Stimulated activated naive CD8-positive, alpha-beta T cell treated with anti-CD3 and anti-CD28 coated beads, Interleukin-15, Interleukin-2, amounts not matched to agents 100 U/mL and 50 U/mL, for 24 hours (primary cell): ENCODE measurements at regions not wholly inside any gene's neighbourhood (a gene's known extent, or its start where the extent isn't known, plus 50 kb on each side); places are given as distances from the start of the nearest gene placed in this dataset.

ENCODE experiments used
- ATAC-seq: fragments of 150-1000 bp; cut with Tn5 transposase; one replicate; pipeline ENCODE4 v1.10.0; 2021
- DNase-seq: peaks from one replicate; pipeline ENCODE4 v3.0.0; 2021

GRCh38 chr4:22949161-22949855 lies 256.6 kb downstream of the GBA3 start:
- DNase-seq = no peak

DNA sequence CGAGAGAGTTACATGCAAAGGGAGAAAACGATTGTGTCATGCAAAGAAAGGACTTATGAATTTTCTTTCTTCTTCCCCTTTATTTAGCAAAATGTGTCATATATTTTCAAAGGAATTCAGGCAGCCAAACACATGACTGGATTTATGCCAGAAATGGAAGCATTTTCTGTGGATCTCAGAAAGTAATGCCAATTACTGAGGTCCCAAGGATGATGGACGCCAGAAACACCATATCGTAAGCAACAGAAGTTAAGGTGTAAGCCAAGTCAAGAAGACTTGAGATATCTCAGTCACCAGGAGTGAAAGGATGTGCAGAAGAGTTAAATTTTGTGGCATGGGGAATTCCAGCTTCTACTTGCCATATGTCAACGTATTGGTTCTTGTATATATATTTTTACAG lies 255.1 kb downstream of the GBA3 start:
- no peak for DNase-seq
- no peak for ATAC-seq

More at GRCh38 chr4:22949161-22949855, 256.6 kb downstream of the GBA3 start:
- ATAC-seq = no peak

DNA sequence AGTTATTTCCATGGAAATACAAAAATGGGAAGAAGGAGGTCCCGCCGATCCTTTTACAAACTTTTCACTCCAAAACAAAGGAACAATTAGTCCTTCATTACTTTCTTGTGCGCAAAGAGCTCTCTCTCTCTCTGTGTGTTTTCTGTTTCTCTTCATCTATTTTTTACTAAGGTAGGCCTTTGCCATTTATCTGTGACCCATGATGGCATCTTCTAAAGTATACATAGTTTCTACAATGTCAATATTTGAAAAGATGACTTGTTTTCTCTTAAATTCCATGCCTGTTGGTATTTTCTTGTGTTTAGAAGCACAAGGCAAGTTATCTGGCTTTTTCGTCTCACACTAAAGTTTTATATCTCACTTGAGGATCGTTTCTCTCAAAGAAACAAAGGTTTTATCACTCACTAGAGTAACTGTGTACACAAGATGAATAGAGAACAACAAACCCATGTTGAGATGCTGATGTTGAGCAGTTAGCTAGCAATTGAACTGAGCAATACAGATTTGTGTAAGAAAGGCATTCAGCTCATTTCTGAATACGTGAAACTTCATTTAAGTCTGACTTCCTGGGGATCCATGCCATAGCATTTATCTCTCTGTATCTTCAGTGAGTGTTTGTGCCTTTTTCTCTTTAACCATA lies 250.3 kb downstream of the GBA3 start:
- no peak for ATAC-seq

DNA sequence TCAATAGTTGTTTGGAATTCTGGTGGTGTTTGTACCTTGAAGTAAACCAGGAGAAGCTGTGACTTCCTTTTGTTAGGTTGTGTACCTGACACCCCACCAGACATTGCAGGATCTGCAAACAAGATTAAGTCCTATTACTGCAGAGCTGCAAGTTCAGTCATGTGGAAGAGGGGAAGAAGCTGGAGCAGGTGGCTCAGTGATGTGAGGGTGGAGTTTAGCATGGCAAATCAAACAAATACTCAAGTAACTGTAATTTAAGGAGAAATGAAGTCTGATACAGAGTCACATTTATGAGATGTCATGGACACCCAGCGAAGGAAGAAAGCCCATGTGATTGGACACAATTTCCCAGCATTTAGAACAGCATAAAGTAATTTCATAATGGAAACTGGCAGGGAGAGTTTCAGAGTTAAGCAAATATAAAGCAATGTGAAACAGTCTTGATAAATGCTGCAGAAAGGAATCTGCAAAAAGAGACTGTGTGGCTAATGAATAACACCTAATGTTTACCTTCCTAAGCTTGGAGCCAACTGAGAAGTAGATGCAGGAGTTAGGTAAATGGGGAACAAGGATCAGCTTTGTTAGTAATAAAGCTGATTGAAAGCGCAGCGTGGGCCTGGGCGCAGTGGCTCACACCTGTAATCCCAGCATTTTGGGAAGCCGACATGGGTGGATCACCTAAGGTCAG lies 249.1 kb downstream of the GBA3 start:
- no peak for ATAC-seq
- DNase-seq = no peak

More for the DNA sequence above, 250.3 kb downstream of the GBA3 start:
- no peak for DNase-seq

- ATAC-seq (no peak), DNase-seq (no peak)
Observed at GRCh38 chr4:22932326-22932725, 239.6 kb downstream of the GBA3 start.

DNA sequence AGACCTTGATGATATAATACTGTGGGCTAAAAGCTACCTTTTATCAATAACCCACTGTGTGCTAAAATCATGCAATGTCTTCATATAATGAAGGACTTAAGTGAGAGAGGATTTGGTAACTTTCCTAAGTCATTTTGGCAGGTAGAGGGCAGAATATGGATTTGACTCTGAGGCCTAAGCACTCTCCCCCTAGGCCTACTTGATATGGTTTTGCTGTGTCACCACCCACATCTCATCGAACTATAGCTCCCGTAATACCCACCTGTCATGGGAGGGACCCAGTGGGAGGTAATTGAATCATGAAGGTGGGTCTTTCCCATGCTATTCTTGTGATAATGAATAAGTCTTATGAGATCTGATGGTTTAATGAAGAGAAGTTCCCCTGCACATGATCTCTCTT lies 229.7 kb downstream of the GBA3 start:
- ATAC-seq = no peak

DNA sequence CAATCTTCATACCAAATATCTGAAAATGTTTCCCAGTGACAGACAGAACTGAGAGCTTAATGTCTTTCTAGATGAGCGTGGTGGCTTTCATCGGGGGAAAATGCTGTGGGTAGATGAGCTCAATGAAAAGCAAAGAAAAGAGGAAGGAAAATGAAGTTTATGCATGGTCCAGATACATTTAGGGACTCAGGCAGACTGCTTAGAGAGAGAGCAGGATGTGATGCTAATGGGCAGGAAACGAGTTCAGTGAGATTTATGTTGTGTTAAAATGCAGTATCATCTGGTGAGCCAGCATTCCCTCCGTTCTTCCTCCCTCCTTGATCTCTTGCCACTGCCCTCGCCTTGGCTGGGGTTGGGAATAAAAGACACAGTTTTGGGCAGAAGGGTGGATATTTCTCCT lies 229.2 kb downstream of the GBA3 start:
- ATAC-seq = no peak

More for the DNA sequence above, 229.7 kb downstream of the GBA3 start:
- DNase-seq = no peak

GRCh38 chr4:22911285-22911684 lies 218.5 kb downstream of the GBA3 start:
- ATAC-seq (no peak), DNase-seq (no peak)

More for the DNA sequence above, 229.2 kb downstream of the GBA3 start:
- no peak for DNase-seq

DNA sequence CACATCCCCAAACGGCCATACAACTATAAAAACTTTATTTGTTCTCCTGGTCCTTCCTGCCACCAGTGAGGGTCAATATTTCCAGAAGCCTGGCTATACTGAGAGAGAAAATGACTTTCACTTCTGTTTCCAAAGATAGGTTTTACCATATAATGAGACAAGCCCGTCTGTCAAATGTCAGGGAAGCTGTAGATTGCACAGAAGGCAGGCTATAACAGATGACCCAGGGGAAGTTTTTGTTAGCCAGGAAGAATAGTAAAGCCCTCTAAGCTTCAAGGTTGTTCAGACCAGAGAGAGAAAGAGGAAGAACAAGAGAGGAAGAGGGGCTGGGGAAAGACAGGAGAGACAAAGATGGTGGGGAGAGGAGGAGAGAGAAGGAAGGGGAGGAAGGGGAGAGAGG lies 217.5 kb downstream of the GBA3 start:
- DNase-seq (no peak), ATAC-seq (no peak)

GRCh38 chr4:22906045-22906444 lies 213.3 kb downstream of the GBA3 start:
- ATAC-seq (no peak), DNase-seq (no peak)

DNA sequence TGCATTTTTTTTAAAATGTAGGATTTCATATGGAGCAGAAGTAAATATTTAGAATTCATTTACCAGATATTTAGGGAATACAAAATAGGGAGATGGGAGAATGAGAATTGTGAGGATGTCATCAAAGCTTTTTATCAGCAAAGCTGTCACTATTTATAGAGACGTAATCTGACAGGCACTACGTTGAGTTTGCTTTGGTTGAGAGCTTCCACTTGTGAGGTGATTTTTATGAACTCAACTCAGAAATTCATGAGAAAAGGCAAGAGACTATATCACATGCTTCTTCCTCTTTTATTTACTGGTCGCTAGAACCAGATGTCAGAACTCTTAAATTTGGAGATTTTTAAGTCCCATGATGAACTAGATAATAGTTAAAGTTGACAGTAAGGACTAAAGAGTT lies 211.2 kb downstream of the GBA3 start:
- no peak for ATAC-seq

DNA sequence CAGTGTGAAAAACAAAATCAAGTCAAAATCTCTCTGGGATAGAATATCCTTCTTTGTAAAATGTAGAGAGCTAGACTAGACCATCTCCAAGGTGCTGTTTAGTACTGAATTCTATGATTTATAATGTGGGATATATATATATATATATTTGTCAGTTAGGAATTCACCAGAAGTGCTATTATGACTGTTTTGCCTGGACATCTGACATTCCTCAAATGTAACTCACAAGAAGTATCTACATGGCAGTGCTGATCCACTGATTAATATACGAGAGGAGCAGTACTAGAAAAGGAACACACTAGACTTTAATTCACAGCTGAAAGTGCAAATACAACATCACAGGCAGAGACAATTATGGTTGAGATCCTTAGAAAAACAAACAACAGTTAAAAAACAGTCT lies 208.9 kb downstream of the GBA3 start:
- ATAC-seq = no peak
- DNase-seq = no peak

More for the DNA sequence above, 211.2 kb downstream of the GBA3 start:
- no peak for DNase-seq

GRCh38 chr4:22900876-22901275 lies 208.1 kb downstream of the GBA3 start:
- ATAC-seq (no peak), DNase-seq (no peak)

GRCh38 chr4:22897520-22898108 lies 204.9 kb downstream of the GBA3 start:
- ATAC-seq = no peak
- DNase-seq = peak; percentile 15

DNA sequence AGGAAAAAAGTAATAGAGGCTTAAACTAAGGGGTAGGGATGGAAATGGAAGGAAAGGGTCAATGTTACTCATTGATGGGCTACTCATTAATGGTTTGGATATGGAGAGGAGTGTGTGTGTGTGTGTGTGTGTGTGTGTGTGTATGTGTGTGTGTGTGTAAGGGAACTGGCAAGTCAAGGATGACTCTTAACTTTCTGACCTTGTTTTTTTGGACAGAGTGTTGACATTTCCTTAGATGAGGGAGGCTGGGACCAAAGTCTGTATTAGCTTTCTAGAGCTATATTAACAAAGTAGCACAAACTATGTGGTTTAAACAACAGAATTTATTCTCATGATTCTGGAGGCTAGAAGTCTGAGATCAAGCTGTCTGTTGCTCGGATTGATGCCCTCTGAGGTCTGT lies 202.7 kb downstream of the GBA3 start:
- no peak for ATAC-seq
- no peak for DNase-seq

- ATAC-seq (no peak), DNase-seq (no peak)
Observed at GRCh38 chr4:22884157-22884556, 191.4 kb downstream of the GBA3 start.

GRCh38 chr4:22881411-22881810 lies 188.7 kb downstream of the GBA3 start:
- DNase-seq (no peak), ATAC-seq (no peak)

DNA sequence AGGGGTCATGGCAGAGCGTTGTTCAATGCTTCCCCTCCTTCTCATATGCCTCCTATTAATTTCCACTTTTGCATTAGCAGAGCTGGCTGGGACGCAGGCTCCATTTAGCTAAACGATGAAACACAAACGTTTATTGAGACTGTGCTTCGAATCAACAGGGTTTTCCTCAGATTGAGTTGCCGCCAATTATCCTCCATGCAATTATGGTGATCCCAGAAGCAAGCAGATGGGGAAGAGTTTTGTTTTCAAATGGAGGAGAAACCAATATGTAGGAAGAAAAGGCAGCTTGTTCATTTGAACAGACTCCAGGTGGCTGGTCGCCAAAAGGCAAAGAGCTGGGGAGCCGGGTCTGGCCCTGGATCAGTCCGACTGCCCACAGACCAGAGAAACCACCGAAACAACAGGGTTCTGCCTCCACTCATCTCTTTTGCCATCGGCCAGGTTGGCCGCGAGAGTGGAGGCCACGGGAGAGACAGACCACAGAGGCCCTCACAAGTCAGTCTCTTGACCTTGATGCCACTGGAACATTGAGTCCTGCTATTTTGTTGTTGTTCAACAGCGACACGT lies 184.8 kb downstream of the GBA3 start:
- no peak for ATAC-seq
- no peak for DNase-seq

GRCh38 chr4:22876270-22876669 lies 183.5 kb downstream of the GBA3 start:
- ATAC-seq (no peak), DNase-seq (no peak)

DNA sequence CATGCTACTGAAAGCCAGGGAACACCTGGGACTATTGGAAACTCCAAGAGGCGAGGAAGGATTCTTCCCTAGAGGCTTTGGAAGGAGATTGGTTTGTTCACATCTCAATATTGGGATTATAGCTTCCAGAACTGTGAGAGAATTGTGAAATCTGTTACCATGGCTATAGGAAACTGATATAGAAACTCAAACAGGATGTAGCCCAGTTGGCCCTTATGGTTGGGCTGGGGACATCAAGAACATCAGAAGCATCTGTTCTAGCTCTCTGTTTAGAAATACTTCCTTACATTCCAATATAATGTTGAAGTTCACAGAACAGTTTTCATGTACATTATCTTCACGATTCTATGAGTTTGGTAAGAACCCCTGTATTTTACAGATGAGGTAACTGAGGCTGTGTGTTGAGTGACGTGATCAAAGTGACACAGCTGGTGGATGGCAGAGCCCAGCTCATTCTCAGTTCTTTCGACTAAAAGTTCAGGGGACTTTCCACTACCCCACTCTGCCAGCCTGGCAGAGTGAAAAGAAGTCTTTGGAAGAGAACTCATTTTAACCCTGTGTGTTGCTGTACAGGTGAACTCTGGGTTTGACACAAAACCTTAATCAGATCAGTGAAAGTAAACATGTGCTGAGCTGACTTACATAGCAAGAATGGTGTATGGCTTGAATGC lies 183.0 kb downstream of the GBA3 start:
- no peak for DNase-seq

GRCh38 chr4:22874334-22874912 lies 181.7 kb downstream of the GBA3 start:
- DNase-seq (no peak), ATAC-seq (no peak)

More for the DNA sequence above, 183.0 kb downstream of the GBA3 start:
- no peak for ATAC-seq

- ATAC-seq = no peak
Observed at GRCh38 chr4:22873899-22874298, 181.2 kb downstream of the GBA3 start.

More at GRCh38 chr4:22873899-22874298, 181.2 kb downstream of the GBA3 start:
- no peak for DNase-seq
